ENCODE measurements at regions not wholly inside any gene's neighbourhood (a gene's known extent, or its start where the extent isn't known, plus 50 kb on each side); places are given as distances from the start of the nearest gene placed in this dataset.

- Histone ChIP-seq H3K27ac (ENCODE audit: low read depth in 2 of 2, low read length in 1 of 2) (no peak overlapping the region), H2AFZ (ENCODE audit: low read depth) (no peak overlapping the region), H4K20me1 (ENCODE audit: insufficient read depth) (no peaks in the 10 kb centered on the region), H3K9me2 (no peaks in the 10 kb centered on the region), H3K4me2 (no peak overlapping the region), H3K79me2 (ENCODE audit: insufficient read depth) (no peaks in the 10 kb centered on the region), H3K36me3 (replicated peaks in 1 of 2; ENCODE audit: control insufficient read depth in 1 of 2, insufficient read depth in 2 of 2, low read length in 1 of 2) (no peaks in the 10 kb centered on the region), H3K4me1 (ENCODE audit: control insufficient read depth in 1 of 2, insufficient read depth in 2 of 2, low read depth in 1 of 2, low read length in 1 of 2) (peaks cover 0 to 43% of the 10 kb centered on the region in 2 experiments; a peak in 1 of 4 replicates), H3F3A (replicated peaks; ENCODE audit: insufficient read depth) (no peaks in the 10 kb centered on the region), H3K27me3 (ENCODE audit: insufficient read depth) (no peaks in the 10 kb centered on the region), H3K9ac (no peak overlapping the region), H3K4me3 (ENCODE audit: low read depth in 2 of 2, low read length in 1 of 2) (no peak overlapping the region), H3K9me3 (no peaks in the 10 kb centered on the region)
- CTCF ChIA-PET, result no interaction called here
- POLR2A ChIA-PET, result no interaction called here
- WGBS (ENCODE audit: low lambda C conversion rate), result 89% methylated on average over 4 of the region's 4 CpGs
- no peak for TF ChIP-seq CHD2 (IDR thresholded peaks at IDR 0.05; ENCODE audit: low read length, partially characterized antibody)
- no peak for TF ChIP-seq RXRA (IDR thresholded peaks at IDR 0.05; ENCODE audit: borderline replicate concordance, low read depth)
- TF ChIP-seq CTCF (IDR thresholded peaks at IDR 0.05), result no peak
- no peak for TF ChIP-seq TAF1 (IDR thresholded peaks at IDR 0.05; ENCODE audit: borderline replicate concordance, low read depth, low read length)
- no peak for TF ChIP-seq POLR2AphosphoS5 (IDR thresholded peaks at IDR 0.05; ENCODE audit: low read depth, low read length)
- no peak for TF ChIP-seq NFIC (IDR thresholded peaks at IDR 0.05; ENCODE audit: borderline replicate concordance)
- no peak for TF ChIP-seq EZH2phosphoT487 (IDR thresholded peaks at IDR 0.05; ENCODE audit: borderline replicate concordance, low read depth)
- TF ChIP-seq MEF2A (IDR thresholded peaks at IDR 0.05; ENCODE audit: borderline replicate concordance, low read depth), result no peak
- no peak for TF ChIP-seq NRF1 (IDR thresholded peaks at IDR 0.05; ENCODE audit: low read depth, low read length)
- TF ChIP-seq RFX5 (IDR thresholded peaks at IDR 0.05; ENCODE audit: low read length), result no peak
- TF ChIP-seq REST (IDR thresholded peaks at IDR 0.05; ENCODE audit: low read depth, low read length), result no peak
- no peak for TF ChIP-seq TCF12 (IDR thresholded peaks at IDR 0.05)
- TF ChIP-seq YY1 (IDR thresholded peaks at IDR 0.05; ENCODE audit: low read depth), result no peak
- TF ChIP-seq PBX3 (IDR thresholded peaks at IDR 0.05), result no peak
- no peak for TF ChIP-seq MAX (IDR thresholded peaks at IDR 0.05; ENCODE audit: low read depth)
- no peak for TF ChIP-seq JUND (IDR thresholded peaks at IDR 0.05)
- no peak for TF ChIP-seq EP300 (IDR thresholded peaks at IDR 0.05; ENCODE audit: borderline replicate concordance in 1 of 2, low read depth in 1 of 2, low read length in 1 of 2)
- no peak for TF ChIP-seq USF1 (IDR thresholded peaks at IDR 0.05; ENCODE audit: borderline replicate concordance, low read depth)
- no peak for TF ChIP-seq SIN3A (IDR thresholded peaks at IDR 0.05; ENCODE audit: borderline replicate concordance, low read depth, low read length)
- DNase-seq, result no peak
These were observed 65.5 kb downstream of the KCNE4 start for GRCh38 chr2:223117533-223117932.

All from SK-N-SH (cell line).